Lower lobe of right lung (tissue), 2 donors: ENCODE measurements at regions not wholly inside any gene's neighbourhood (a gene's known extent, or its start where the extent isn't known, plus 50 kb on each side); places are given as distances from the start of the nearest gene placed in this dataset.

Source experiments
- ATAC-seq, 2 donors: fragments of 200-7000 bp; cut with Tn5 transposase; one replicate each; pipeline ENCODE4 v1.9.1; 2020 to 2022; ENCODE audit warnings: mild to moderate bottlenecking in 2 of 2, moderate library complexity in 2 of 2
- DNase-seq: peaks from one replicate; pipeline ENCODE4 v3.0.0-alpha.2; 2020
- H3K27ac ChIP-seq: fragments of 200-600 bp; one replicate; pipeline ENCODE4 v1.8.0; 2022
- H3K27me3 ChIP-seq: fragments of 200-600 bp; one replicate; pipeline ENCODE4 v1.8.0; 2022; ENCODE audit warnings: low read depth
- H3K36me3 ChIP-seq: fragments of 200-600 bp; one replicate; pipeline ENCODE4 v1.8.0; 2022; ENCODE audit warnings: mild to moderate bottlenecking
- H3K4me1 ChIP-seq: fragments of 200-600 bp; one replicate; pipeline ENCODE4 v1.8.0; 2022
- H3K4me3 ChIP-seq: fragments of 200-600 bp; one replicate; pipeline ENCODE4 v1.8.0; 2022; ENCODE audit warnings: mild to moderate bottlenecking
- H3K9me3 ChIP-seq: fragments of 200-600 bp; one replicate; pipeline ENCODE4 v1.8.0; 2022
- intact Hi-C: fragments of 100-400 bp; cut with DNase I; formaldehyde crosslinking; loops from one replicate; pipeline ENCODE4 v1.11.0; 2022
- TF ChIP-seq, protein P1 (sequence below): fragments of 200-600 bp; IDR thresholded peaks from one replicate; pipeline ENCODE4 v1.8.0; 2022; ENCODE audit warnings: antibody characterized with exemption, mild to moderate bottlenecking
- donor health status: DM: no; HTN: yes; CAD: no; lungs with severe emphysema.

DNA sequence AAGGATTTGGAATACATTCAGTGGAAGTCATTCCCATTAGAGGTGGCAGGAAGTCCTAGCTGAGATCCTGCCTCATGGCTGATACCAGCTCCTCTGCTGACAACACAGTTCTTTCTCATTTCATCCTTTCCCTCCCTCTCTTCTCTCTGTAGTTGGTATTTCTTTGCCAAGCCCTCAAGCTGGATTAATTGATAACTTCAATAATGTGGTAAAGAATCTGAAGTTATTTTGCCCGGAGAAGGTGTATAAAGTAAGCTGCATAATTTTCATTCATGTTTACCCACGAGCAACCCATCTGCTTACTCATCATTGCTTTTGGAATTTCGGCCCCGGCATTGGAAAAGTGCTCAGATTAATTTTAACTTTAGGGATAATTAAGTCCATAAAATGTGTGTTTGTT, 85.2 kb upstream of the PLPP4 start:
- no peaks in the 10 kb centered on the region for H3K27me3 ChIP-seq
- ATAC-seq (no peak), DNase-seq (no peak)
- no peaks in the 10 kb centered on the region for H3K36me3 ChIP-seq
- TF ChIP-seq, protein P1, sequence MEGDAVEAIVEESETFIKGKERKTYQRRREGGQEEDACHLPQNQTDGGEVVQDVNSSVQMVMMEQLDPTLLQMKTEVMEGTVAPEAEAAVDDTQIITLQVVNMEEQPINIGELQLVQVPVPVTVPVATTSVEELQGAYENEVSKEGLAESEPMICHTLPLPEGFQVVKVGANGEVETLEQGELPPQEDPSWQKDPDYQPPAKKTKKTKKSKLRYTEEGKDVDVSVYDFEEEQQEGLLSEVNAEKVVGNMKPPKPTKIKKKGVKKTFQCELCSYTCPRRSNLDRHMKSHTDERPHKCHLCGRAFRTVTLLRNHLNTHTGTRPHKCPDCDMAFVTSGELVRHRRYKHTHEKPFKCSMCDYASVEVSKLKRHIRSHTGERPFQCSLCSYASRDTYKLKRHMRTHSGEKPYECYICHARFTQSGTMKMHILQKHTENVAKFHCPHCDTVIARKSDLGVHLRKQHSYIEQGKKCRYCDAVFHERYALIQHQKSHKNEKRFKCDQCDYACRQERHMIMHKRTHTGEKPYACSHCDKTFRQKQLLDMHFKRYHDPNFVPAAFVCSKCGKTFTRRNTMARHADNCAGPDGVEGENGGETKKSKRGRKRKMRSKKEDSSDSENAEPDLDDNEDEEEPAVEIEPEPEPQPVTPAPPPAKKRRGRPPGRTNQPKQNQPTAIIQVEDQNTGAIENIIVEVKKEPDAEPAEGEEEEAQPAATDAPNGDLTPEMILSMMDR, result no peak
- H3K4me1 ChIP-seq, result no peaks in the 10 kb centered on the region
- intact Hi-C loops, result no loop called here
- no peaks in the 10 kb centered on the region for H3K9me3 ChIP-seq
- H3K4me3 ChIP-seq, result no peak overlapping the region
- H3K27ac ChIP-seq, result no peak overlapping the region

DNA sequence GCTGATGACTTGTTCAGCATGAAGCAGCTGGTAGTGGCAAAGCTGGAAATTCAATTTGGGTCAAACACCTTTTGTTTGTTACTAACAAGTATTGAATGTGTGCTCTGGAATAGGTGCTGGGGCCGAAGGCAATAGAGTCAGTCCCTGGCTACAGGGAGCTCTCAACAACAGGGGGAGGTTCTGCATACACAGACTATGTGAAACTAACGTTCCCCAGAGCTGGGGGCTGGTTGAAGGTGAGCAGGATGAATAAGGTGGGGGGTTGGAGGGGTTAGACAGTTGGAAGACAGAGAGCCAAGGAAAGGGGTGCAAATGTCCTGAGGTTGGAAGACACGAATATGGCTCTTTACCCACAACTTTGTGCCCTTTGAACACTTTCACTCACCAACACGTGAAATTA, 84.1 kb upstream of the PLPP4 start:
- TF ChIP-seq, protein P1, result no peak
- H3K4me3 ChIP-seq, result no peak overlapping the region
- DNase-seq (no peak), ATAC-seq (no peak)
- H3K27me3 ChIP-seq, result no peaks in the 10 kb centered on the region
- no peaks in the 10 kb centered on the region for H3K36me3 ChIP-seq
- H3K9me3 ChIP-seq, result no peaks in the 10 kb centered on the region
- intact Hi-C loops, result no loop called here
- no peaks in the 10 kb centered on the region for H3K4me1 ChIP-seq
- H3K27ac ChIP-seq, result no peak overlapping the region

DNA sequence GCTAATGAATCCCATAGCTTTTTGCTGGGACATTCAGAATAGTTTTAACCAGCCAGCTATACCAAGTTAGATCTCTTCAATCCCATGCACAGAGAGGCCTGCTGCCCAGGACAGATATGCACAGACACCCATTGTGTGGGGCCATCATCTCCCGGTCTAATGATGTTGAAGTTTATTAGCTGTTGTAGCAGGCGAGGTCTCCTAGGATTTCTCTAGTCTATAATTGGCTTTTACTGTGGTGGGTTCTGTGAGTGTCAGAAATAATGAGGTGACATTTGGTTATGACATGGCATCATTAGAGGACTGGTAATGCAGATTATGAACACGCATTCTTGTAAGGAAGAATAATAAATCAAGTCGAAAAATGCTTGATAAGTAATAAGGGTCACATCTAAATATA, 81.4 kb upstream of the PLPP4 start:
- no peaks in the 10 kb centered on the region for H3K9me3 ChIP-seq
- H3K36me3 ChIP-seq, result no peaks in the 10 kb centered on the region
- H3K27ac ChIP-seq, result no peak overlapping the region
- ATAC-seq (no peak), DNase-seq (no peak)
- TF ChIP-seq, protein P1, result no peak
- H3K4me3 ChIP-seq, result no peak overlapping the region
- H3K27me3 ChIP-seq, result no peaks in the 10 kb centered on the region
- intact Hi-C loops, result no loop called here
- no peaks in the 10 kb centered on the region for H3K4me1 ChIP-seq

DNA sequence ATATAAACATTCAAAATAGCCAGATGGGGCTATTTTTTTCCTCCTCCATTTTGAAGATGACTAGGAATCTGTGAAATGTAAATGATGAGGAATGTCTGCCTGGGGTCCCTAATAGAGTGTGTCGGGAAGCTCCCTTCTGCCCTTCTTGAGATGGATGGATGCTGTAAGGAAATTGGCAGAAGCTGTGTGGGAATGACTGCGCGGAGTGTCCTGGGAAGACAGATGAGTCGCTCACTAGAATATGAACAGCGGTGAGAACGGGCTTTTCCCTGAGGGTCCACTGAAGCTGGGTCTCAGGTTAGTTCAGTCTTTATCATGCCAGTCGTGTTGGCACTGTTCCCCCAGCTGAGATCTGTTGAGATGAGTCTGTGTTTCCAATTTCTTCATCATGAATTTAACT, 75.1 kb upstream of the PLPP4 start:
- intact Hi-C loops, result no loop called here
- Histone ChIP-seq H3K27me3 (no peaks in the 10 kb centered on the region), H3K4me3 (no peak overlapping the region), H3K36me3 (no peaks in the 10 kb centered on the region), H3K27ac (no peak overlapping the region), H3K9me3 (no peaks in the 10 kb centered on the region), H3K4me1 (no peaks in the 10 kb centered on the region)
- TF ChIP-seq, protein P1, result no peak
- no peak for DNase-seq
- ATAC-seq, result no peak

DNA sequence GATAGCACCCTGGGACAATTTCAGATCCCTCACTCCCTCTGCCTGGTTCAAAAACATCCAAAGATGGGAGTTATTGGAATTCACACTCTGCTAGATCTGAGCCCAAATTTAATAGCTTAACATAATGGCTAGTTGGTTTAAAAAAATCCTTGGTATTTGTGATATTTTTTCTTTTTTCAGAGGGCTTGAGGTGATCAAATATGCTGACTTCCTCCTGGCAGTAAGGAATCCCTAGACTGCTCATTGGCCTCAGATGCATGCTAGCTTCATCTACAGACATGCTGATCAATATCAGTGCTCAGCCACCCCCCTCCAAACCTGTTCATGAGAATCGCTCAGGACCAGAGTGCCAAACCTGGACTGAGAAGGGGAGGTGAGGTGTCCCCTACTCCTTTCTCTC, 74.7 kb upstream of the PLPP4 start:
- H3K4me1 ChIP-seq, result no peaks in the 10 kb centered on the region
- intact Hi-C loops, result no loop called here

More for the DNA sequence above, 74.7 kb upstream of the PLPP4 start:
- H3K9me3 ChIP-seq, result no peaks in the 10 kb centered on the region
- DNase-seq (no peak), ATAC-seq (no peak)
- no peak overlapping the region for H3K27ac ChIP-seq
- no peaks in the 10 kb centered on the region for H3K36me3 ChIP-seq
- TF ChIP-seq, protein P1, result no peak
- no peak overlapping the region for H3K4me3 ChIP-seq
- no peaks in the 10 kb centered on the region for H3K27me3 ChIP-seq
